ENCODE measurements at regions not wholly inside any gene's neighbourhood (a gene's known extent, or its start where the extent isn't known, plus 50 kb on each side); places are given as distances from the start of the nearest gene placed in this dataset.

GRCh38 chr13:82947191-82947621 is 935.1 kb downstream of the SLITRK1 start:
- no peak for FAIRE-seq

GRCh38 chr13:82938644-82939043 is 943.6 kb downstream of the SLITRK1 start:
- no peak for FAIRE-seq

- no peak for FAIRE-seq
Measured at GRCh38 chr13:82934000-82934399, 948.3 kb downstream of the SLITRK1 start.

- no peak for FAIRE-seq
Measured at GRCh38 chr13:82925114-82925513, 957.2 kb downstream of the SLITRK1 start.

DNA sequence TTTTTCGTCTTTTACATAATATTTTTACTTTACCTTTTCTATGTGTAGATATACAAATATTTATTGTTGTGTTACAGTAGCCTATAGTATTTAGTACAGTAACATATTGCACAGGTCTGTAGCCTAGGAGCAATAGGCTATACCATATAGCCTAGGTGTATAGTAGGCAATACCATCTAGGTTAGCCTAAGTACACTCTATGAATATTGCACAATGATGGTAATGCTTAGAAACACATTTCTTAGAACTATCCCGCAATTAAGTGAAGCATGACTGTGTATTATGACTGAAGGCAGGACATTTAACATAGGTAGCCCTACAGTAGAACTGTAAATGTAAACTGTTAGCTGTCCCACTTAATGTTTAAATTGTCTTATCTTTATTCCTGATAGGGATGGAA is 964.3 kb downstream of the SLITRK1 start:
- no peak for FAIRE-seq

DNA sequence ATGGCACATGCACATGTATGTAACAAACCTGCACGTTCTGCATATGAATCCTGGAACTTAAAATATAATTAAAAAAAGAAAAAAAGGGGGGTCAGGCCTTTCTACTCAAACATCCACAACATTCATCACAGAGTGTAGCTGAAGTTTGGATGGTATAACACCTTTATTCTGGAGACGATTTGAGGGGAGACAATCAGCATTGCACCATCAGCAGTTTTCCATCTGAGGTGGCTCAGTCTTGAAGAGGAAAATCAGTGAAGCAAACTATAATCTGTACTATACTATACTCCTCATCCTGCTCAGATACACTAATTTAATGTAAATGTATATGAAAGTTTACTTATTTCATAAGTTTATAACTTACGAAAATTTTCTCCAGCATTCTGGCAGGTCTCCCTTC is 969.7 kb downstream of the SLITRK1 start:
- FAIRE-seq: no peak

DNA sequence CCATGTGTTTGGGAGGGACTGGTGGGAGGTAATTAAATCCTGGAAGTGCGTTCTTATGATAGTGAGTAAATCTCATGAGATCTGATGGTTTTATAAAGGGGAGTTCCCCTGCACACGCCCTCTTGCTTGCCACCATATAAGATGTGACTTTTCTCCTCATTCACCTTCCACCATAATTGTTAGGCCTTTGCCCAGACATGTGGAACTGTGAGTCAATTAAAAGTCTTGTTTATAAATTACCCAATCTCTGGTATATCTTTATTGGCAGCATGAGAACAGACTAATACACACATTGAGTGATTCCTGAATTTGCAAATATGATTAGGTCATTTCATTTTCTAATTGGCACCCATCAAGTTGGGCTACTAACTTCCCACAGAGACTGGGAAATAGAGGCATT is 977.2 kb downstream of the SLITRK1 start:
- no peak for FAIRE-seq

- no peak for FAIRE-seq
Measured at GRCh38 chr13:82900453-82900852, 981.8 kb downstream of the SLITRK1 start.

GRCh38 chr13:82898586-82898985 is 983.7 kb downstream of the SLITRK1 start:
- FAIRE-seq: no peak

GRCh38 chr13:82879921-82880320 is 1002.4 kb downstream of the SLITRK1 start:
- FAIRE-seq: no peak

DNA sequence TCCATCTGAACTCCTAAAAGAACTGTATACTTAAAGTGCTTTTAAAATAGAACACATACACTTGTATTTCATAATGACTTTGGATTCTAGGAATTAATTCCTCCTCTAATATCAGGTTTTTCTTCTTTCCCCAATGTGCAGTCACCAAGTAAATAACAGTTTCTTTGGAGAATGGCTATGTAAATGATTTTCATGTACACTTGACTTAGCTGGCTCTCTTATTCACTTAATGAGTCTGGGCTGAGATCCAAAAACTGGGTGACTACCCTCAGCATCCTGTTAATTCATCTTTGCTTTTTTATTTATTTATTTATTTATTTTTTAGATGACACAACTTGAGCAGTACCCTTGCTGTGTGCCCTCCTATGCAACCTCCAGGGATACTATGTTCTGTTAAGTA is 1003.7 kb downstream of the SLITRK1 start:
- no peak for FAIRE-seq

GRCh38 chr13:82867284-82867683 is 1015.0 kb downstream of the SLITRK1 start:
- no peak for FAIRE-seq

- FAIRE-seq: no peak
Measured at GRCh38 chr13:82850644-82851043, 1031.6 kb downstream of the SLITRK1 start.

GRCh38 chr13:82848766-82849165 is 1033.5 kb downstream of the SLITRK1 start:
- no peak for FAIRE-seq

- FAIRE-seq: no peak
Measured at GRCh38 chr13:82847595-82847994, 1034.7 kb downstream of the SLITRK1 start.

- no peak for FAIRE-seq
Measured at GRCh38 chr13:82833923-82834322, 1048.4 kb downstream of the SLITRK1 start.

DNA sequence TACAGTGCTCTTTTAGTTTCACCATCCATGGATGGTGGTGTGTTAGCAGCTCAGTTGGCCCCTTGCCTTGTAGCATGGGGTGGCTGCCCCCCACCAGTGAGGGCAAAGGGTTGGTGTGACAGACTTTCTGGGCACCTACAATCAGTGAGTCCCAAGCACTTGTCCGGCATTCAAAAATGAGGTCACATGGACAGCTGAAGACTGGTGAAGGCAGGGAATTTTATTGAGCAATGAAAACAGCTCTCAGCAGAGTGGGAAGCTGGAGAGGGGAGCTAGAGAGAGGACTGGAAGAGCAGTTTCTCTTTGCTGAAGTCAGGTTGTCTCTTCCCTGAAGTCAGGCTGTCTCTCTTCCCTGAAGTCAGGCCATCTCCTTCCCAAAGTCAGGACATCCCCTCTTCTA is 1053.2 kb downstream of the SLITRK1 start:
- no peak for FAIRE-seq

- FAIRE-seq: no peak
Measured at GRCh38 chr13:82827724-82828123, 1054.5 kb downstream of the SLITRK1 start.

DNA sequence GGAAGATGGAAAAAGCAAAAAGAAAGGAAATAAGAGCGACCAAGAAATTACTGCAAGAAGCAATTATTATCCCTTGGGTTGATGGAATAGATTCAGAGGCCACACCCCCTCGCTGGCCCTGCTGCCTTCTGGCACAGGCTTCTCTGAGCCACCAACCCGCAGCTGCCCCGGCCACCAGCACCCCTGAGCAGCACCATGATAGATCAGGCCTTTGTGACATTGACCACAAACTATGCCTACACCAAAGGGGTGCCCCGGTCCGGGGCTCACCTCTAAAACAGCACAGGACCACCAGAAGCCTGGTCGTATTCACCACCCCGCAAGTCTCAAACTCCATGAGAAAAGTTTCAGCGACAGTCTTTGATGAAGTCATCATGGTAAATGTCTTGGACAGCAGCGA is 1059.3 kb downstream of the SLITRK1 start:
- no peak for FAIRE-seq

DNA sequence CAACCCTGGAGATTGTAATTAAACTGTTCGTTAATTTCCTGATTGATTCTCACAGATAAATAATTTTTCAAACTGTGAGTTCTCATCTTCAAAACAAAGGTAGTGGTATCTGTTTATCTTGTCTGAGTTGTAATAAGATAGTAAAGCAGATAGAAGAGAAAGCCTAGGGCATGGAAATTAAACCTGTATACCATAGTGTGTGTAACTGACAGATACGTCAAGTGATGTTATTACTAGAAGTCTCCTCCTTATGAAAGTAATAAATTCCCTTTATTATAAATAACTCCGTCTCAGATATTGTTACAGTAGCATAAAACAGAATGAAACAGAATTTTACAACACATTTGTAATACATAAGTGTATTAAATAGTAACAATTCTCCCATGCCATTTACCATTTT is 1065.1 kb downstream of the SLITRK1 start:
- FAIRE-seq: no peak

DNA sequence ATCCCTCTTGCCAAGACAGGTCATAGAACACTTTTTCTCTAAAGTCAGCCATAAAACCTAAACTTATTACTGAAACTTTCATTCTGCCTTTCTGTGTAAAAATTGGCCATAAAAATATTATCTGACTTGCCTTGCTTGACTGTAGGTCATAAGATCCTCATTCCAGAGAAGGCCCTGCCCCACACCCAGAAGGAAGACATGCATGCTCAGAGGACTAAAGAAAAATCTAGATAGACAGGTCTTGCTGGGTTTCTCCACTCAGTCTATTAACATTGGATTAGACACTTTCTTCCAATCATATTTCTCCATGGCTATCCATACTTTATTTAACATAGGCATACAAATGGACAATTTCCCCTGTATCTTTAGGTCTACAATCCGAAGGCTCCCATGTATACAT is 1066.5 kb downstream of the SLITRK1 start:
- FAIRE-seq: no peak

- no peak for FAIRE-seq
Measured at GRCh38 chr13:82803341-82803740, 1078.9 kb downstream of the SLITRK1 start.

- no peak for FAIRE-seq
Measured at GRCh38 chr13:82802528-82802927, 1079.7 kb downstream of the SLITRK1 start.

- no peak for FAIRE-seq
Measured at GRCh38 chr13:82800391-82800790, 1081.9 kb downstream of the SLITRK1 start.

DNA sequence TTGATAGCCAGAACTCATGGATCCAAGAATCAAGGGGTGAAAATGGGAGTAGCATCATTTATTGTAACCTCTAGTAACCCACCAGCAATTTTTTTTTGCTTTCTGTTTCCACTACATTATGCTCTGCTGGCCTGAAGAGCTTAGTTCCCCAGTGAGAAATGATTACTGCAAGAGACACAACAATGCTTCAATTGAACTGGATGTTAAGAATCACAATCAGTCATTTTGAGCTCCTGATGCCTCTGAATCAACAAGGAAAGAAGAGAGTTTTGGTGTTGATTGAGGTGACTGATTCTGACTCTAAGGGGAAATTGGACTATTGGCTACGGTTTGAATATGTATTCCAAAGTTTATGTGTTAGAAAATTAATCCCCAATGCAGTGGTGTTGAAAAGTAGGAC is 1084.4 kb downstream of the SLITRK1 start:
- no peak for FAIRE-seq

GRCh38 chr13:82791035-82791434 is 1091.2 kb downstream of the SLITRK1 start:
- FAIRE-seq: no peak
